Suprapubic skin (tissue), 4 donors: ENCODE measurements at regions not wholly inside any gene's neighbourhood (a gene's known extent, or its start where the extent isn't known, plus 50 kb on each side); places are given as distances from the start of the nearest gene placed in this dataset.
"Not testable (repeated sequence)": the region's sequence is repeated elsewhere in the genome, so short reads cannot be mapped to it uniquely, and the experiment has no call there.

Experiments
- DNase-seq, 2 donors: peaks; one replicate each; pipeline ENCODE4 v3.0.0-alpha.2; 2019; ENCODE audit warnings: low spot score in 2 of 2
- H3K27ac ChIP-seq: fragments of 200-600 bp; sonication (generic); one replicate; pipeline ENCODE4 v1.5.1; 2019
- H3K27me3 ChIP-seq: fragments of 200-600 bp; sonication (generic); one replicate; pipeline ENCODE4 v1.5.1; 2019
- H3K36me3 ChIP-seq: fragments of 200-600 bp; sonication (generic); one replicate; pipeline ENCODE4 v1.5.1; 2019
- H3K4me1 ChIP-seq: fragments of 200-600 bp; sonication (generic); one replicate; pipeline ENCODE4 v1.5.1; 2019
- H3K4me3 ChIP-seq: fragments of 200-600 bp; sonication (generic); one replicate; pipeline ENCODE4 v1.5.1; 2019; ENCODE audit warnings: mild to moderate bottlenecking
- H3K9me3 ChIP-seq: fragments of 200-600 bp; sonication (generic); one replicate; pipeline ENCODE4 v1.5.1; 2019
- EP300 ChIP-seq: sonication (generic); formaldehyde crosslinking; IDR thresholded peaks from one replicate; pipeline ENCODE4 v1.6.1; 2017; ENCODE audit warnings: antibody characterized with exemption
- POLR2A ChIP-seq, 2 donors: fragments of 450-650 bp; IDR thresholded peaks; one replicate each; pipeline ENCODE4 v1.6.1; 2017; ENCODE audit warnings: antibody characterized with exemption in 2 of 2, mild to moderate bottlenecking in 2 of 2, moderate library complexity in 2 of 2
- POLR2AphosphoS5 ChIP-seq, 3 donors: sonication (generic); formaldehyde crosslinking; IDR thresholded peaks; one replicate each; pipeline ENCODE4 v1.6.1; 2017; ENCODE audit warnings: antibody characterized with exemption in 3 of 3
- WGBS: methylation state at CpG from one replicate; pipeline ENCODE4 v1.1.5; 2018; 5-methylcytosine and 5-hydroxymethylcytosine counted together
- TF ChIP-seq, protein P1 (sequence below), 2 donors: fragments of 200-600 bp in 1 of 2; fragments of 450-650 bp in 1 of 2; sonication (generic) in 1 of 2; IDR thresholded peaks; one replicate each; pipeline ENCODE4 v1.5.1; 2016 to 2019; ENCODE audit warnings: antibody characterized with exemption in 2 of 2, mild to moderate bottlenecking in 1 of 2, moderate library complexity in 1 of 2

DNA sequence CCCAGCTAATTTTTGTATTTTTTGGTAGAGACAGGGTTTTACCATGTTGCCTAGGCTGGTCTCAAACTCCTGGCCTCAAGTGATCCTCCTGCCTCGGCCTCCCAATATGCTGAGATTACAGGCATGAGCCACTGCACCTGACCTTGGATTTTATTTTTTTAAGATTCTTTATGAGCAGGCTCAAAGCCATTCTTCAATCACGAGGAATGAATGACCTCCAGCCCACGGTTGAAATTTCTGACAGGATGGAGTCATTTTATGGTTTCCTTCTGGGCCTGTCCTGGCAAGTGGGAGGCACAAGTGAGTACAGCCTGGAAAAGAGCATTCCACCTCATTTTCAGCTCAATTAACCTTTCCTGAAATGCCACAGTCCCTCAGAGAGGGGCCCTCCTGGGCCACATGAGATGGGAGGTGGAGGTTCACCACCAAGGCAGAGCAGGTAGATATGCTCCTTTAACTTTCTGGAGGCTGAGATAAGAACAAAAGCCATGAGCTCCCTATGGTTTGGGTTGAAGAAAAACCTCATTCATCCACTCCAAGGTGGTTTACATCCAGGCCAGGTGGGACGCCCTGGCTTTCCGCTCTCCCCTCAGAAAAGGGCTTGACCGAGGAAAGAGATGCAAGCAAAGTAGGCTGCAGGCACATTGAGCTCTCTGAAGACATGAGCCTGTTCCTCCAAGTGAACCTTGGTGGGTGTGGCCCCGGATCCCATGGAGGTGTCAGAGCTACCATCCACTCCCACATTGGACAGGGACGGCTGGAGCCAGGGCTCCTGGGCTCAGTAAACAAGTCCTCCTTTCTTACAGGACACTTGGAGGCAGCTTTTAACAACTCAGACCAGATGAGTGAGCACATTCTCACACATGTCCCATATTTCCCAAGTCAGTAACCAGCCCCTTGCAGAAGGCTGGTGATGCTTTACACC is 208.5 kb upstream of the SSTR4 start:
- Histone ChIP-seq H3K27me3 (no peaks in the 10 kb centered on the region), H3K4me1 (no peaks in the 10 kb centered on the region), H3K4me3 (no peak overlapping the region), H3K27ac (no peak overlapping the region), H3K36me3 (no peaks in the 10 kb centered on the region), H3K9me3 (no peaks in the 10 kb centered on the region)
- DNase-seq = no peak
- 85% methylated on average over 7 of the region's 8 CpGs for WGBS
- TF ChIP-seq POLR2A (IDR thresholded peaks at IDR 0.05) (no peak), EP300 (no peak), POLR2AphosphoS5 (IDR thresholded peaks at IDR 0.05) (no peak)
- TF ChIP-seq, protein P1, sequence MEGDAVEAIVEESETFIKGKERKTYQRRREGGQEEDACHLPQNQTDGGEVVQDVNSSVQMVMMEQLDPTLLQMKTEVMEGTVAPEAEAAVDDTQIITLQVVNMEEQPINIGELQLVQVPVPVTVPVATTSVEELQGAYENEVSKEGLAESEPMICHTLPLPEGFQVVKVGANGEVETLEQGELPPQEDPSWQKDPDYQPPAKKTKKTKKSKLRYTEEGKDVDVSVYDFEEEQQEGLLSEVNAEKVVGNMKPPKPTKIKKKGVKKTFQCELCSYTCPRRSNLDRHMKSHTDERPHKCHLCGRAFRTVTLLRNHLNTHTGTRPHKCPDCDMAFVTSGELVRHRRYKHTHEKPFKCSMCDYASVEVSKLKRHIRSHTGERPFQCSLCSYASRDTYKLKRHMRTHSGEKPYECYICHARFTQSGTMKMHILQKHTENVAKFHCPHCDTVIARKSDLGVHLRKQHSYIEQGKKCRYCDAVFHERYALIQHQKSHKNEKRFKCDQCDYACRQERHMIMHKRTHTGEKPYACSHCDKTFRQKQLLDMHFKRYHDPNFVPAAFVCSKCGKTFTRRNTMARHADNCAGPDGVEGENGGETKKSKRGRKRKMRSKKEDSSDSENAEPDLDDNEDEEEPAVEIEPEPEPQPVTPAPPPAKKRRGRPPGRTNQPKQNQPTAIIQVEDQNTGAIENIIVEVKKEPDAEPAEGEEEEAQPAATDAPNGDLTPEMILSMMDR (IDR thresholded peaks at IDR 0.05) = no peak

DNA sequence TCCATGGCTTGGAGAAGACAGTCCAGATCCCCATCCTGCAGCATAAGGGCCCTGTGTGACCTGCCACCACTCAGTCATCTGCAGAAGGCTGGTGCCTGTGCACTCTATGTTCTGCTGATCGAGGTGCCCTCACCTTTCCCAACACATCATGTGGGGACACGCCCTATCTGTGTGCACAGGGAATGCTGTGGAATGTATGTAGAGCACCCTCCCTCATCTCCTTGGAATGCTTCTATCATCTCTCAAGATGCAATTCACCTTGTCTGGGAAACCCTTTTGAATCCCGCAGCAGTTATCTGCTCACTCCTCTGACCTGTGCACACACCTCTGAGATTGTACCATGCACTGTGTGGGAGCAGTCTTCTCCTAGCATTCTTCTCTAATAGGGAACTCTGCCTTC is 207.2 kb upstream of the SSTR4 start:
- no peaks in the 10 kb centered on the region for H3K27me3 ChIP-seq
- no peaks in the 10 kb centered on the region for H3K9me3 ChIP-seq
- no peaks in the 10 kb centered on the region for H3K4me1 ChIP-seq
- no peak overlapping the region for H3K27ac ChIP-seq
- DNase-seq = no peak
- no peaks in the 10 kb centered on the region for H3K36me3 ChIP-seq
- TF ChIP-seq POLR2AphosphoS5 (IDR thresholded peaks at IDR 0.05) = no peak
- TF ChIP-seq EP300 = no peak
- no peak for TF ChIP-seq POLR2A (IDR thresholded peaks at IDR 0.05)
- TF ChIP-seq, protein P1 (IDR thresholded peaks at IDR 0.05) = no peak
- H3K4me3 ChIP-seq = no peak overlapping the region
- WGBS = 71% methylated on average over 3 of the region's 3 CpGs

DNA sequence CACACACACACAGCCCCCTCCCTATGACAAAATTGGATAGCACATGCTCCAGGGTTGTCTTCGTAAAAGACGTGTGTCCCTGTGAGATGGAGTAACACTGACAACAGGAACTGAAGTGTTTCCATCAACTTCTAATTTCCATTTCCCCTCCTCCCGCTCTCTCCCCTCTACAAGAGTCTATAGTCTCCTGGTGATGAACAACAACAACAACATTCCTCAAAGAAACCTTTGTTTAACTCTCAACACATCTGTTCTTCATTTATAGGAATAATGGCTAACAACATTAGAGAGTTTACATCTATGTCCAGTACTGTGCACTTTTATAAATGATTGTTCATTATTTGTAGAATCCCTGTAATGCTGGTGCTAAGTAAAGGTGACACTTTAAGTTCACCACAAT is 205.8 kb upstream of the SSTR4 start:
- WGBS = 66% methylated on average over 3 of the region's 3 CpGs
- H3K4me1 ChIP-seq = no peaks in the 10 kb centered on the region
- no peak for TF ChIP-seq EP300
- no peak for TF ChIP-seq POLR2A (IDR thresholded peaks at IDR 0.05)
- TF ChIP-seq, protein P1 (IDR thresholded peaks at IDR 0.05) = no peak
- TF ChIP-seq POLR2AphosphoS5 (IDR thresholded peaks at IDR 0.05) = no peak
- no peak overlapping the region for H3K27ac ChIP-seq
- no peaks in the 10 kb centered on the region for H3K27me3 ChIP-seq
- H3K9me3 ChIP-seq = no peaks in the 10 kb centered on the region
- H3K4me3 ChIP-seq = no peak overlapping the region
- DNase-seq = no peak
- no peaks in the 10 kb centered on the region for H3K36me3 ChIP-seq

DNA sequence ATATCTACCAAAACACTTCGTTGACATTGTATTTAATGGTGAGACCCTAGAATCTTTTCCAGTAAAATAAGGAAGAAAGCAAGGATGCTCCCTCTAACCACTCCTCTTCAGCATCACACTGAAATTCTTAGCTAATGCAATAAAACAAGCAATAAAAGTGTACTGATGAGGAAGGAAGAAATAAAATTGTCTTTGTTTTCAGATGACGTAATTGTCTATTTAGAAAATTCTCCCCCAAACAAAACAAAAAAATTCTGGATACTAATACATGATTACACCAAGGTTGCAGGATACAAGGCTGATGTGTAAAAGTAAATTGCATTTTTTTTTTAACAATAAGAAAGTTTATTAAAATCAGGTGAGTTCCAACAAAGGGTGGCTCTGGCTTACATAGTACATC is 205.0 kb upstream of the SSTR4 start:
- DNase-seq = no peak
- 63% methylated on average over 2 of the region's 2 CpGs for WGBS
- no peak overlapping the region for H3K4me3 ChIP-seq
- H3K4me1 ChIP-seq = no peaks in the 10 kb centered on the region
- H3K27ac ChIP-seq = no peak overlapping the region
- TF ChIP-seq, protein P1 (IDR thresholded peaks at IDR 0.05) = no peak
- TF ChIP-seq POLR2A (IDR thresholded peaks at IDR 0.05) = no peak
- TF ChIP-seq POLR2AphosphoS5 (IDR thresholded peaks at IDR 0.05) = no peak
- no peak for TF ChIP-seq EP300
- H3K27me3 ChIP-seq = no peaks in the 10 kb centered on the region
- no peaks in the 10 kb centered on the region for H3K36me3 ChIP-seq
- no peaks in the 10 kb centered on the region for H3K9me3 ChIP-seq

DNA sequence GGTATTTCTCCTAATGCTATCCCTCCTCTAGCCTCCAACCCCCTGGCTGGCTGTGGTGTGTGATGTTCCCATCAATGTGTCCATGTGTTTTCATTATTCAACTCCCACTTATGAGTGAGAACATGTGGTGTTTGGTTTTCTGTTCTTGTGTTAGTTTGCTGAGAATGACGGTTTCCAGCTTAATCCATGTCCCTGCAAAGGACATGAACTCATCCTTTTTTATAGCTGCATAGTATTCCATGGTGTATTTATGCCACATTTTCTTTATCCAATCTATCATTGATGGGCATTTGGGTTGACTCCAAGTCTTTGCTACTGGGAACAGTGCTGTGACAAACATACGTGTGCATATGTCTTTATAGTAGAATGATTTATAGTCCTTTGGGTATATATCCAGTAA is 204.4 kb upstream of the SSTR4 start:
- 68% methylated on average over 2 of the region's 2 CpGs for WGBS
- not testable (repeated sequence) for H3K27ac ChIP-seq, H3K9me3 ChIP-seq, H3K36me3 ChIP-seq, H3K4me1 ChIP-seq, H3K27me3 ChIP-seq, DNase-seq, H3K4me3 ChIP-seq
